IPS-18c (cell line): ENCODE measurements at regions not wholly inside any gene's neighbourhood (a gene's known extent, or its start where the extent isn't known, plus 50 kb on each side); places are given as distances from the start of the nearest gene placed in this dataset.

Experiments
- H3K4me3 ChIP-seq: 2 replicates; pipeline ENCODE4 v1.7.0; 2013; ENCODE audit warnings: low read depth, mild to moderate bottlenecking, low read length, moderate library complexity; ENCODE audit not compliant: insufficient read depth
- H3K9me3 ChIP-seq: one replicate; pipeline ENCODE4 v1.6.1; 2013; ENCODE audit warnings: mild to moderate bottlenecking, low read length, moderate library complexity; ENCODE audit not compliant: control insufficient read depth, insufficient read depth

DNA sequence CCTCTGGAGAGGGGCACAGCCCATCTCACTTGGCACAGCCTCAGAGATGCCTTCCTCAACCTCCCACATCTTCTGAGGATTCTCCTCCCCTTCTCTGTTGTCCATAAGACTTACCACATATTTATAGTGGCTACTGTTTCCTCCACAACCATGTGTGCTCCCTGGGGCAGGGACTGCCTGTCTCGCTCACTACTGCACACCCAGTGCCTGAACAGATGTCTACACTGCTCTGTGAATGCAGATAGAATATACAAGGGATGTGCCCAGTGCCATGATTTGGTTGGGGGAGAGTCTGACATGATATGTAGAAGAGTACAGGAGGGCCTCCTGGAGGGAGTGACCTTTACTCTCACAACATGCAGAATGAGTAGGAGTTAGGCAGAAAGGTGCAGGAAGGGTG, 67.3 kb upstream of the ANO1 start:
- H3K4me3 ChIP-seq, result no peak overlapping the region
- H3K9me3 ChIP-seq, result no peaks in the 10 kb centered on the region

DNA sequence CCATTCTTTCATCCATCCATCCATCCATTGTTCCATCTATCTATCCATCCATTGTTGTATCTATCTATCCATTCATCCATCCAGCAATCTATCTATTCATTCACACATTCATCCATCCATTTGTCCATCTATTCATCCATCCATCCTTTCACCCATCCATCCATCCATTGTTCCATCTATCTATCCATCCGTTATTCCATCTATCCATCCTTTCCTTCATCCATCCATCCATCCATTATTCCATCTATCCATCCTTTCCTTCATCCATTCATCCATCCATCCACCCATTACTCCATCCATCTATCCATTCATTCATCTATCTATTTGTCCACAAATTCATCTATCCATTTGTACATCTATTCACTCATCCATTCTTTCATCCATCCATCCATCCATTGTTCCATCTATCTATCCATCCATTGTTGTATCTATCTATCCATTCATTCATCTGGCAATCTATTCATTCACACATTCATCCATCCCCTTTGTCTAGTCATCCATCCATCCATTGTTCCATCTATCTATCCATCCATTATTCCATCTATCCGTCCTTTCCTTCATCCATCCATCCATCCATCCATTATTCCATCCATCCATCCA, 65.9 kb upstream of the ANO1 start:
- no peak overlapping the region for H3K4me3 ChIP-seq
- no peaks in the 10 kb centered on the region for H3K9me3 ChIP-seq

DNA sequence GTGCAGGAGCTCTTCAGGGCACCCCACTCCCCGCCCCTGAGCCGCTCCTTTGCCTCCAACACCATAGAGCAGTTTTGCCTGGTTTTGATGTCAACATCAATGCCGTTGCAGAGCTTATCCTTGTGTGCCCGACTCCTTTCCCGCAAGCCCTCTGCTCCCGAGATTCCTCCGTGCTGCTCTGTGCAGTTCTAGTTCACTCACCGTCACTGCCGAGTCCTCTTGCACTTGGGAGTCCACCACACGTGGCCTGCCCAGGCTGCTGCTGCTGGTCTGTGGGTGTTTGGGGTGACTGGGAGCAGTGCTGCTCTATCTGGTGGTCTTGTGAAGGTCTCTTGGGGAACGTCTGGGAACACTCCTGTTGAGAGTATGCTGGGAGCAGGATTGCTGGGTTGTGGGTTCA, 63.8 kb upstream of the ANO1 start:
- H3K9me3 ChIP-seq, result no peaks in the 10 kb centered on the region
- no peak overlapping the region for H3K4me3 ChIP-seq

DNA sequence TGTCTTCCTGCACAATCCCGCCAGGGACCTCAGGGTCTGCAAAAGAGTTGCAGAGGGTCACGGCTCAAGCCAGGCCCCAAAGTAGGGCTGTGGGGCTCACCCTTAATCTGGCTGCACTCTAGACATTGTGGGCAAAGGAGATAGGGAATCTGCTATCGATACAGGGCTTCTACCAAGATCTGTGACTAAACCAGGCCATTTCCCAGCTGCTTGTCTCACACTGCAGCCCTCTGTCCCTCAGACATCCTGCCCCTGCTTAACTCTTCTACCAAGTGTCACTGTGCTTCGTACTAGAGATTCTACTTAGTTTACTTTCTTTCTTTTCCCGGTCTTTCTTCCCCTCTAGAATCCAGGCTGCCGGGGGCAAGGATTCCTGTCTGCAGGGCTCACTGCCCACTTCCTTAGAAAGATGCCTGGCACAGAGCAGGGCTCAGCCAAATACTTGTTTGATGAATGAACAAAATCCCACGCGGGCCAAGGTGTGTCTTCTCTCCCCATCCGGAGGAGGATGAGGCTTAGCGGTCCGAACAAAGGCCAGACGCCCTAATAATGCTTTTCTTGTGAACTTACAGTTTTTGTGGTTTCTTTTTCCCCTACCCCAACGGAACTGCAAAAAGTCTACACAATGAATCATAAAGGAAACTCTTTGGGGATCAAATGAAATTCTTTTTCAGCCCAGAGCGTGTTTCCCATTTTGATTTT, 61.3 kb upstream of the ANO1 start:
- Histone ChIP-seq H3K9me3 (no peaks in the 10 kb centered on the region), H3K4me3 (no peak overlapping the region)

DNA sequence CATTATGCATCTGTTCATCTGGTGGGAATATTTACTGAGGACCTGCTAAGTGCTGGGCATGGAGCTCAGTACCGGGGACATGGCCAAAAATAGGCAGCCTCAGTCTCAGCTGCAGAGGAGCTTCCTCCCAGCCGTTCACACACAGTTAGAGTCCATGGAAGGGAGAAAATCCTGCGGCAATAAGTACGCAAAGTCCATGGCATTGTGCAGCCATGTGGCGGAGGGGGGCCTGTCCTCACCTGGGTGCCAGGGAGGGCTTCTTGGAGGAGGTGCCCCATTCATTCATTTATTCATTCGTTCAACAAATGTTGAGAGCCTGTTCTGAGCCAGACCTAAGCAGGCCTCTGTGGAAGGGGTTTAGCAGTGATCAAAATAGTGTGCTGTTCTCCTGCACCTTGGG, 59.3 kb upstream of the ANO1 start:
- no peak overlapping the region for H3K4me3 ChIP-seq
- H3K9me3 ChIP-seq, result no peaks in the 10 kb centered on the region

DNA sequence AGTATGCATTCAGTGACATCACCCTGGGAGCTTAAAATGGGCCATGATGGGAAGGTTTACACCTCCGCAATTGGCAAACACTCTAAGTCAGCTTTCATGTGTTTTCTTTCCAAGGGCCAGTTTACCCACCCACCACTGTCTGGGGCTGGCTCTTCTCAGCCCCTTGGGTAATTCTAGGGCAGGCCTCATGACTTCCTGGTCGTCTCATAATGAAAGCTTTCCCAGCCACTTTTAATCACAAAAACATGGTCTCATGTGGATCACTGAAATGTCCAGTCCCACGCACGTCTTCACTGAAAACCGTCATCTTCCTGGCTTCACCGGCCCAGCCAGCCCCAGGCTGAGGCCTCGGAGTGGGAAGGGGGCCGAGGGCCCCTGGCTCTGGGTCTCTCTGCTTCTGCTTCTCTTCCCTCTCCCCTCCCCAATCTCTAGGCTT, 58.5 kb upstream of the ANO1 start:
- Histone ChIP-seq H3K4me3 (no peak overlapping the region), H3K9me3 (no peaks in the 10 kb centered on the region)

DNA sequence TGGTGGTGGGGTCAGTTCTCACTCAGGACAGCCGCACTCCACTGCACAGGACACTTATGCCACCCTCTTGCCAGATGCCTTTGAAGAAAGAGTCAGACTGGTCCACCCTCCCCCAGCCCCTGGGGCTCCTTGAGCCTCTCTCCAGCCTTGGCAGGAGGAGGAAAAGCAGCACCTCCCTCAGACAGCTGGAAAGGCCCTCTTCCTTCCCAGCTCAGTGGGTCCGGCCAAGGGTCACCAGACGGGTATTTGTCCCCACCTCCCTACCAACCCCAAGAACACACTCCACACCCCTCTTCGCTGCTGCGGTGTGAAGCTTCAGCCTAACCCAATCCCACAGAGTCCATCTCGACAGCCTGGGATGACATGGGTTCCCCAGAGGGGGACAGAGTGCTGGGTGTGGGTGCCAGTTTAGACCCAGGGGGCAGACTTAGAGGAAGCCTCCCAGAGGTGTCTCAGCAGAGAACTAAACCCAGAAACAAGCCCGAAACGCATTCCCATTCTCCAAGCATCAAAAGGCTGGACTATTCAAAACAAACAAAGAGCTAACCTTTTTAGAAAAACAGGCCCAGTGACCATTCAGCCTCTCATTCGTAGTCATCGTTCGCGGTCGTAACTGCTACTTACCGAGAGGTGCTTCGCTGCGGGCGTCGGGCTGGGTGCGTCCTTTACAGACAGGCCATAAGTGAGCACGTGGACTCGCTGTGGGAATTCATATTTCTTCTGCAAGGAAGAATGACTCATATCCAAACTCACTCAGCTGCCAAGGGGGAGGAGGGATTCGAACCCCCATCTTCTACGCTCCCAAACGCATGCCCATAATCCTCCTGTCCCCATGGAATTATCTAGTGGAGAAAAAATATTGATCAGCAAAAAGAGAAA, 57.5 kb upstream of the ANO1 start:
- no peak overlapping the region for H3K4me3 ChIP-seq

DNA sequence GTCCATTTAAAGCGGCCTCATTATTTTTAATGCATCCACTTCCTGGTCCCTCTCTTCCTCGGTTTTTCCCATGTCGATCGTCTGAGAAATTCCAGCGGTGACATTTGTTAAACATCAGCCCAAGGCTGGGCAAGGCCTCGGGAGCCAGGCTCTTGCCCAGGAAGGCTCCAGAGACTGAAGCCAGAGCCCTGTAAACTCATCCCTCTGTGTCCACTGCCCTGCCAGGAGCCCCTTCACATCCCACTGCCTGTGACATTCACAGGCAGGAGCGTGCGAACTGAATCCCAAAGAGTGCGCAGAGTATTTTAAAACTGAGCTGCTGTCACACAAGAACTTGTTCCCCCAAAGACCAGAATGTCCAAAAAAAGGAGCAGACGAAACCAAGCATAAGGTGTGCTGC, 56.5 kb upstream of the ANO1 start:
- H3K4me3 ChIP-seq, result no peak overlapping the region

More for the DNA sequence above, 57.5 kb upstream of the ANO1 start:
- no peaks in the 10 kb centered on the region for H3K9me3 ChIP-seq

DNA sequence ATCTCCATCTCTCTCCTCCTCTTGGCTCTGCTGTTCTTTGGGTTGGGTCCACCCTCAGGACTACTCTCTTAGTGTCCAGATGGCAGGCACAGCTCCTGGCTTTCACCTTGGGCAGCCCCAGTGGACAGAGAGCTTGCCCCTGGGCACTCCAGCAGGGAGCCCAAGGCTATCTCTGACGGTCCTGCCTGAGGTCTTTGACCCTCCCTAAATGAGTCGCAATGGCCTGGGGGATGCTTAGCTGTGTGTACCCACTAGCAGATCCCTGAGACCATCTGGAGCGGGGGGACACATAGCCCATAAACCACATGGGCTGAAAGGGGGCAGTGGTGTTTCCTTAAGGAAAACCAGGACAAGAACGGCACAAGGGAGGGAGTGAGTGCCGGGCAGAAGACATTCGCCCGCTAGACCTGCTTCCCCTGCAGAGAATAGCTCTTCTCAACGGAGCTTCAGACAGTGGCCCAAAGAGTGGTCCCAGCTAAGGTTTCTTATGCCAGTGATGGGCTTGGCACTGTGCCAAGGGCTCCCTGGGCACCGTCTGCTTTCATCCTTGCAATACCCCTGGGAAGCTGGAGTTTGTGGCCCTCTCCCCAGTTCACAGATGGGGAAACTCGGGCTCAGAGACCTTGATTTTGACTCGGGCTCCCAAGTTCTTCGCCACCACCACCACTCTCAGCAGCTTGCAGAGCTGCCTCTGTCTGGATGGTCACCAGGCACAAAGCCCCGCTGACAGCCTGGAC, 53.9 kb upstream of the ANO1 start:
- H3K9me3 ChIP-seq, result no peaks in the 10 kb centered on the region
- H3K4me3 ChIP-seq, result no peak overlapping the region

More for the DNA sequence above, 56.5 kb upstream of the ANO1 start:
- no peaks in the 10 kb centered on the region for H3K9me3 ChIP-seq

DNA sequence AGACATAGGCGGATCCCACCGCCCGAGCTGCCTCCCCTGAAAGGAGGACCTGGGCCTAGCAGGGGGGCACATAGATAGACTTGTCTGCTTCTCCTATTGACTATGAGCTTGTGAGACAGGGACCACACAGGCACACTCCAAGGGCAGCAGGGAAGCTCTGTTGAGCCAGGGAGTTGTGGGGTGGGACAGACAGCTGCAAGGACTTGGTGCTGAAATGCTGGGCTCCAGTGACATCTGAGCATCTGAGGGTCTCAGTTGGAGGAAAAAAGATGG, 53.4 kb upstream of the ANO1 start:
- H3K9me3 ChIP-seq, result no peaks in the 10 kb centered on the region

DNA sequence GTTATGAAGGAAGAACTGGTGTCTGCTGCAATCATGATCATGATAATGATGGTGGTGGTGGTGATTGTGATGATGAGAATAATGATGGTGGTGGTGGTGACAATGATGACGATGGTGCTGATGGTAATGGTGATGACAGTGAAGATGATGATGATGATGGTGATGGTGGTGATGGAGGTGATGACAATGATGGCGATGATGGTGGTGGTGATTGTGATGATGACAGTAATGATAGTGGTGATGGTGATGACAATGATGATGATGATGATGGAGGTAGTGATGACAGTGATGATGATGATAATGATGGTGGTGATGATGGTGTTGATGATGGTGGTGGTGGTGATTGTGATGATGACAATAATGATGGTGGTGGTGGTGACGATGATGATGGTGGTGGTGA, 52.8 kb upstream of the ANO1 start:
- Histone ChIP-seq H3K9me3 (no peaks in the 10 kb centered on the region), H3K4me3 (no peak overlapping the region)

More for the DNA sequence above, 53.4 kb upstream of the ANO1 start:
- no peak overlapping the region for H3K4me3 ChIP-seq

DNA sequence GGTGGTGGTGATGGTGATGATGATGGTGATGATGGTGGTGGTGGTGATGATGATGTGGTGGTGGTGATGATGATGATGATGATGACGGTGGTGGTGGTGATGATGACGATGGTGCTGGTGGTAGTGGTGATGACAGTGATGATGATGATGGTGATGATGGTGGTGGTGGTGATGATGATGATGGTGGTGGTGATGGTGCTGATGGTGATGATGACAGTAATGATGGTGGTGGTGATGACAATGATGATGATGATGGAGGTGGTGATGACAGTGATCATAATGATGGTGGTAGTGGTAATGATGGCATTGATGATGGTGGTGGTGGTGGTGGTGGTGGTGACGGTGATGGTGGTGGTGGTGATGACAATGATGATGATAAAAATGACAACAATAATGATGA, 52.1 kb upstream of the ANO1 start:
- H3K4me3 ChIP-seq, result no peak overlapping the region
- no peaks in the 10 kb centered on the region for H3K9me3 ChIP-seq

DNA sequence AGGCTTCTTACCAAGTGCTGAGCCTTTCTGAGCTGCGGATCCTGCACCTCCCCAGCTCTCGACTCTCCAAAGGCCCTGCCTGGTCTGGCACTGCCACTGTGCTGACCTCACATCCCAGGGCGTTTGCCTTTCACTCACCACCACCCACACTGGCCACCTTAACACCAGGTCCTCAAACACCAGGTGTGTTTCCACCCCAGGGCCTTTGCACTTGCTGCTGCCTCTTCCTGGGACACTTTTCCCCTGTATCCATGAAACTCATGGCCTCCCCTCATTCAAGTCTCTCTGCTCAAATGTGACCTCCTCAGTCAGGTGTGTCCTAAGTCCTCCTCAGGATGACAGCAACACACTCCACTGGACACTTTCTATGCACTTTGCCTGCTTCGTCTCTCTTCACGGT, 51.4 kb upstream of the ANO1 start:
- no peaks in the 10 kb centered on the region for H3K9me3 ChIP-seq
- H3K4me3 ChIP-seq, result no peak overlapping the region

DNA sequence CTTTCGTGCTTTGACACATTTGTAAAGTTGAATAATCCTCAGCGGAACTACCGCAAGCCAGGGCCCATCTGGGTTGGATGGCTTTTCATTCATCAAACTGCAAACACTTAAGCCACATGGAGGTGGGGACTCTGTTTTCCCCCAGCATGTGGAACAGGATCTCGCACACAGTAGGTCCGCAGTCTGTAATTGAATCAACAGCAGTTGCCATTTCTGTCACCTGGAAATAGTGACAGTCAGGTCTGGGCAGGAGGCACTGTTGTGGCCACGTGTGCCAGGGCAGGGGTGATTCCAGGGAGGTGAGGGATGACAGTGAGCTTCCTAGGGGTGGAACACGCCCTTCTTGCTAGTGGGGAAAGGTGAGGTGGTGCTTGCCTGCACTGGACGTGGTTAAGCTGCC, 50.7 kb upstream of the ANO1 start:
- Histone ChIP-seq H3K9me3 (no peaks in the 10 kb centered on the region), H3K4me3 (no peak overlapping the region)

DNA sequence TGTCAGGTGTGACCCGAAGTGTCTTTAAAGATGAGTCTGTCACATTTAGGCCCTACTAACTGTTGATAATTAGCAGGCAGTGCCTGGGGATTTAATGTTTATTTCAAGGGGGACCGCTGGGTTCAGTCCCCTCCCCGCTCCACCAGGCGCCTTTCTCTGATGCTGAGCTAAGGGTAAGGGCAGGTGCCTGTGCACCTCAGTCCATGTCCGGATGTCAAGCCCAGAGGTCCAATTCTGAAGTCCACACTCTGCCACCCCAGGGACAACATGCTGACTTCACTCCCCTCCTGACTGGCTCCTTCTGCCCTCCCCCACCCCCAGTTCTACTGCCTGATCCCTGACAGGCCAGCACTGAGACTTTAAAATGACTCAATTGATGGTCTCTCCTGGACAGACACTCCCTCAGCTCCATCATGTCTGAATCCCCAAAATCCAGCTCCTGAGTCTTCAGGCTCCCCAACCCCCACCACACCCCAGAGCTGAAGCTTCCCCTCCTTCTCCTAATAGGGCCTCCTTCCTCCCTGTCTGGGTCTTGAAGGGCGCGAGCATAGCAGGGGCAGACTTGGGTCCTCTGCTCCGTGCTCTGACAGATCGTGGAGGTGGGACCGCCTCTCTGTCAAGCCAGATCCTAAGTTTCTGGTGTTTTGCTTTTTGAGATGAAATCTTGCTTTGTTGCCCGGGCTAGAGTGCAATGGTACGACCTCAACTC, 49.8 kb upstream of the ANO1 start:
- no peak overlapping the region for H3K4me3 ChIP-seq
- H3K9me3 ChIP-seq, result no peaks in the 10 kb centered on the region
